Natural killer cell (primary cell): ENCODE measurements at regions not wholly inside any gene's neighbourhood (a gene's known extent, or its start where the extent isn't known, plus 50 kb on each side); places are given as distances from the start of the nearest gene placed in this dataset.

Experiments
- ATAC-seq, 3 donors: fragments of 150-1000 bp in 2 of 3; fragments of 200-7000 bp in 1 of 3; cut with Tn5 transposase; 1 replicate in 1 of 3; 2 replicates in 2 of 3; pipeline ENCODE4 v1.10.0; 2021; ENCODE audit warnings: mild to moderate bottlenecking in 2 of 3, moderate library complexity in 2 of 3
- DNase-seq, 2 donors: peaks; one replicate each; pipeline versions ENCODE4 v3.0.0 to v3.0.0-alpha.2; 2013 to 2021; ENCODE audit warnings: mixed read lengths in 1 of 2
- H3K27ac ChIP-seq: one replicate; pipeline ENCODE4 v1.5.1; 2013; ENCODE audit warnings: mild to moderate bottlenecking, low read length
- H3K27me3 ChIP-seq: one replicate; pipeline ENCODE4 v1.6.1; 2013; ENCODE audit warnings: low read length; ENCODE audit not compliant: control insufficient read depth, insufficient read depth
- H3K36me3 ChIP-seq: one replicate; pipeline ENCODE4 v1.6.1; 2013; ENCODE audit warnings: low read length; ENCODE audit not compliant: control insufficient read depth, insufficient read depth
- H3K4me1 ChIP-seq: one replicate; pipeline ENCODE4 v1.6.1; 2013; ENCODE audit warnings: low read length; ENCODE audit not compliant: control insufficient read depth, insufficient read depth
- H3K4me3 ChIP-seq: one replicate; pipeline ENCODE4 v1.5.1; 2013; ENCODE audit warnings: low read length
- H3K9me3 ChIP-seq: one replicate; pipeline ENCODE4 v1.6.1; 2013; ENCODE audit warnings: low read length; ENCODE audit not compliant: control insufficient read depth, insufficient read depth
- H3K27ac Mint-ChIP-seq, 2 donors: one replicate each; pipeline ENCODE4 v1.8.0; 2022; ENCODE audit warnings: mild to moderate bottlenecking in 2 of 2, mixed read lengths in 2 of 2, moderate library complexity in 1 of 2
- H3K27me3 Mint-ChIP-seq, 2 donors: one replicate each; pipeline ENCODE4 v1.8.0; 2022; ENCODE audit warnings: low read depth in 2 of 2, mixed read lengths in 2 of 2
- H3K36me3 Mint-ChIP-seq: one replicate; pipeline ENCODE4 v1.8.0; 2022; ENCODE audit warnings: mixed read lengths
- H3K4me1 Mint-ChIP-seq, 2 donors: one replicate each; pipeline ENCODE4 v1.8.0; 2022; ENCODE audit warnings: mixed read lengths in 2 of 2
- H3K4me3 Mint-ChIP-seq: one replicate; pipeline ENCODE4 v1.8.0; 2022; ENCODE audit warnings: mild to moderate bottlenecking, moderate library complexity, mixed read lengths
- H3K9me3 Mint-ChIP-seq, 2 donors: one replicate each; pipeline ENCODE4 v1.8.0; 2022; ENCODE audit warnings: mixed read lengths in 2 of 2
- WGBS: methylation state at CpG from one replicate; pipeline ENCODE4 v1.1.7; 2013; ENCODE audit warnings: missing lambda C conversion rate; ENCODE audit not compliant: insufficient coverage; 5-methylcytosine and 5-hydroxymethylcytosine counted together
- intact Hi-C: fragments of 100-400 bp; cut with micrococcal nuclease; formaldehyde crosslinking; loops from one replicate; pipeline ENCODE4 v1.14.2; 2022
- TF ChIP-seq, protein P1 (sequence below): fragments of 200-600 bp; IDR thresholded peaks from one replicate; pipeline ENCODE4 v1.8.0; 2022; ENCODE audit warnings: antibody characterized with exemption

DNA sequence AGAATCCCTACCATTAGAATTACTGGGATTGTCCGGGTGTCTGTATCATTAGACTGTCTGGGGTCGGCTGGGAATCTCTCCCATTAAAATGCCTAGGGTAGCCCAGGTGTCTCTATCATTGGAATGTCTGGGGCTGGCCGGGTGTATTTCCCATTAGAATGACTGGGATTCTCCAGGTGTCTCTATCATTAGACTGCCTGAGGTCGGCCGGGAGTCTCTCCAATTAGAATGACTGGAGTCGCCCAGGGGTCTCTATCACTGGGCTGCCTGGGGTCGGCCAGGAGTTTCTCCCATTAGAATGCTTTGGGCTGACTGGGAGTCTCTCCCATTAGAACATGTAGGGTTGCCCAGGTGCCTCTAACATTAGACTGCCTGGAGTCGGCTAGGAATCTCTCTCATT lies 1560.7 kb downstream of the UQCRFS1 start:
- Histone ChIP-seq H3K27me3 (no peaks in the 10 kb centered on the region), H3K27ac (no peak overlapping the region), H3K36me3 (no peaks in the 10 kb centered on the region), H3K4me3 (no peak overlapping the region), H3K4me1 (no peaks in the 10 kb centered on the region), H3K9me3 (peaks cover 60% of the 10 kb centered on the region)
- Mint-ChIP-seq H3K27ac (no peak overlapping the region), H3K4me1 (no peaks in the 10 kb centered on the region), H3K4me3 (no peak overlapping the region), H3K27me3 (no peaks in the 10 kb centered on the region), H3K9me3 (peaks cover 8 to 36% of the 10 kb centered on the region in 2 donors), H3K36me3 (peaks cover 30% of the 10 kb centered on the region)
- TF ChIP-seq, protein P1, sequence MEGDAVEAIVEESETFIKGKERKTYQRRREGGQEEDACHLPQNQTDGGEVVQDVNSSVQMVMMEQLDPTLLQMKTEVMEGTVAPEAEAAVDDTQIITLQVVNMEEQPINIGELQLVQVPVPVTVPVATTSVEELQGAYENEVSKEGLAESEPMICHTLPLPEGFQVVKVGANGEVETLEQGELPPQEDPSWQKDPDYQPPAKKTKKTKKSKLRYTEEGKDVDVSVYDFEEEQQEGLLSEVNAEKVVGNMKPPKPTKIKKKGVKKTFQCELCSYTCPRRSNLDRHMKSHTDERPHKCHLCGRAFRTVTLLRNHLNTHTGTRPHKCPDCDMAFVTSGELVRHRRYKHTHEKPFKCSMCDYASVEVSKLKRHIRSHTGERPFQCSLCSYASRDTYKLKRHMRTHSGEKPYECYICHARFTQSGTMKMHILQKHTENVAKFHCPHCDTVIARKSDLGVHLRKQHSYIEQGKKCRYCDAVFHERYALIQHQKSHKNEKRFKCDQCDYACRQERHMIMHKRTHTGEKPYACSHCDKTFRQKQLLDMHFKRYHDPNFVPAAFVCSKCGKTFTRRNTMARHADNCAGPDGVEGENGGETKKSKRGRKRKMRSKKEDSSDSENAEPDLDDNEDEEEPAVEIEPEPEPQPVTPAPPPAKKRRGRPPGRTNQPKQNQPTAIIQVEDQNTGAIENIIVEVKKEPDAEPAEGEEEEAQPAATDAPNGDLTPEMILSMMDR: no peak
- no peak for DNase-seq
- WGBS: 82% methylated on average over 8 of the region's 8 CpGs
- no peak for ATAC-seq
- intact Hi-C loops: no loop called here

DNA sequence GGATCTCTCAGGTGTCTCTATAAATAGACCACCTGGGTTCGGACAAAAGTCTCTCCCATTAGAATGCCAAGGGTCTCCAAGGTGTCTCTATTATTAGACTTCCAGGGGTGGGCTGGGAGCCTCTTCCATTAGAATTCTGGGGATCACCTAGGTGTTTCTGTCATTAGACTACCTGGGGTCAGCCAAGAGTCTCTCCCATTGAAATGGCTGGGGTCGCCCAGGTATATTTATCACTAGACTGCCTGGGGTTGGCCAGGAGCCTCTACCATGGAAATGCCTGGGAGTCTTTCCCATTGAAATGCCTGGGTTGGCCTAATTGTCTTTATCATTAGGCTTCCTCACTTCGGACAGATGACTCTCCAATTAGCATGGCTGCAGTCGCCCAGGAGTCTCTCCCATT lies 1565.5 kb downstream of the UQCRFS1 start:
- H3K27ac ChIP-seq: no peak overlapping the region
- WGBS: 74% methylated on average over 4 of the region's 4 CpGs
- H3K4me1 ChIP-seq: no peaks in the 10 kb centered on the region
- ATAC-seq (no peak), DNase-seq (no peak)
- no peaks in the 10 kb centered on the region for H3K27me3 ChIP-seq
- no peak overlapping the region for H3K4me3 ChIP-seq
- Mint-ChIP-seq H3K4me3 (no peak overlapping the region), H3K27ac (no peak overlapping the region), H3K27me3 (no peaks in the 10 kb centered on the region), H3K9me3 (peaks cover 5 to 16% of the 10 kb centered on the region in 2 donors), H3K36me3 (peaks cover 25% of the 10 kb centered on the region), H3K4me1 (no peaks in the 10 kb centered on the region)
- TF ChIP-seq, protein P1: no peak
- H3K9me3 ChIP-seq: peaks cover 43% of the 10 kb centered on the region
- no peaks in the 10 kb centered on the region for H3K36me3 ChIP-seq
- intact Hi-C loops: no loop called here

- intact Hi-C loops: no loop called here
- no peaks in the 10 kb centered on the region for H3K27me3 ChIP-seq
- Mint-ChIP-seq H3K4me1 (no peaks in the 10 kb centered on the region), H3K9me3 (peaks cover 0 to 13% of the 10 kb centered on the region in 2 donors), H3K27me3 (no peaks in the 10 kb centered on the region), H3K36me3 (peaks cover 7% of the 10 kb centered on the region), H3K27ac (no peak overlapping the region), H3K4me3 (no peak overlapping the region)
- H3K4me3 ChIP-seq: no peak overlapping the region
- WGBS: 93% methylated on average over 1 of the region's 1 CpG
- TF ChIP-seq, protein P1: no peak
- no peak for ATAC-seq
- peaks cover 30% of the 10 kb centered on the region for H3K9me3 ChIP-seq
- H3K27ac ChIP-seq: no peak overlapping the region
- no peaks in the 10 kb centered on the region for H3K36me3 ChIP-seq
- no peaks in the 10 kb centered on the region for H3K4me1 ChIP-seq
- DNase-seq: no peak
Measured at GRCh38 chr19:27635401-27635800, 1577.5 kb downstream of the UQCRFS1 start.

DNA sequence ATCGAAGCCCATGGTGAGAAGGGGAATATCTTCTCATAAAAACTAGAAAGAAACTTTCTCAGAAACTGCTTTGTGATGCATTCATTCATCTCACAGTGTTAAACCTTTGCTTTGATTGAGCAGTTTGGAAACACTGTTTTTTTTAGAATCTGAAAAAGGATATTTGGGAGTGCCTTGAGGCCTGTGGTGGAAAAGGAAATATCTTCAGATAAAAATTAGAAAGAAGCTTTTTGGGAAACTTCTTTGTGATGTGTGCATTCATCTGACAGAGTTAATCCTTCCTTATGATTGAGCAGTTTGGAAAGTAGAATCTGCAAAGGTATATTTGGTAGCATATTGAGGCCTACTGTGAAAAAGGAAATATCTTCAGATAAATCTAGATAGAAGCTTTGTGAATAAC lies 1594.9 kb downstream of the UQCRFS1 start:
- Histone ChIP-seq H3K4me3 (no peak overlapping the region), H3K9me3 (peaks cover 3% of the 10 kb centered on the region), H3K27ac (no peak overlapping the region), H3K4me1 (no peaks in the 10 kb centered on the region), H3K36me3 (no peaks in the 10 kb centered on the region), H3K27me3 (no peaks in the 10 kb centered on the region)
- Mint-ChIP-seq H3K36me3 (peaks cover 63% of the 10 kb centered on the region), H3K4me1 (no peaks in the 10 kb centered on the region), H3K4me3 (no peak overlapping the region), H3K27me3 (no peaks in the 10 kb centered on the region), H3K9me3 (peaks cover 12 to 24% of the 10 kb centered on the region in 2 donors), H3K27ac (no peak overlapping the region)
- ATAC-seq (no peak), DNase-seq (no peak)
- no CpG with 5 or more reads among the region's 1 CpG for WGBS
- intact Hi-C loops: no loop called here
- TF ChIP-seq, protein P1: no peak
